ENCODE measurements at regions not wholly inside any gene's neighbourhood (a gene's known extent, or its start where the extent isn't known, plus 50 kb on each side); places are given as distances from the start of the nearest gene placed in this dataset.

DNA sequence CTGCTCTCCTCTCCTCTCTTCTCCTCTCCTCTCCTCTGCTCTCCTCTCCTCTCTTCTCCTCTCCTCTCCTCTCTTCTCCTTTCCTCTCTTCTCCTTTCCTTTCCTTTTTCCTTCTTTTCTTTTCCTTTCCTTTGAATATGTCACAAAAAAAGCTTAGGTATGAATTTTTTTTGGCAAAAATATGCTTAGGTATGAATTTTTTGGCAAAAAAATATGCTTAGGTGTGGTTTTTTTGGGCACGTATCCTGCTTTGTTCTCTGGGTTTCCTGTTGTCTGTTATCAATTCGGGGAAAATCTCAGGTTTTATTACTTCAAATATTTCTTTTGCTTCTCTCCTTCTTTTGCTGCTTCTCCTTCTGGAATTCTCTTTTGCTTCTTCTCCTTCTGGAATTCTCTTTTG lies 155.5 kb upstream of the PMEPA1 start:
- no peak for DNase-seq

DNA sequence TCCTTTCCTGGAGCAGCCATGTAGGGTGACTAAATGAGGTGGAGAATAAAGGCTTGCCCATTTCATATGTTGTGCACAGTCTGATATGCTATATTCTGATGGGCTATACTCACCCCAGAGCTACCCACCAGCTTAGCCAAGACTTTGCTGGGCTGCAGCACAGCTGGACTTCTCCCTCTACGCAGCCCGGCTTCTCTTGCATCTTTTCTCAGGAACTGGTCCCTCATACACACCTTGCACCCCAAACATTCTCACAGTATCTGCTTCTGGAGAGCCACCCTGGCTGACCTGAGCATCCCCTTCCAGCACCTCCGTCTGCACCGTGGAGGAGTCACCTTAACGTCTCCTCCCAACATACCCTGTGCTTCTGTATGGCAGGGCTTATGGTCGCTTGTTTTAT lies 150.8 kb upstream of the PMEPA1 start:
- no peak overlapping the region for H3K27ac ChIP-seq
- TF ChIP-seq, protein P1, sequence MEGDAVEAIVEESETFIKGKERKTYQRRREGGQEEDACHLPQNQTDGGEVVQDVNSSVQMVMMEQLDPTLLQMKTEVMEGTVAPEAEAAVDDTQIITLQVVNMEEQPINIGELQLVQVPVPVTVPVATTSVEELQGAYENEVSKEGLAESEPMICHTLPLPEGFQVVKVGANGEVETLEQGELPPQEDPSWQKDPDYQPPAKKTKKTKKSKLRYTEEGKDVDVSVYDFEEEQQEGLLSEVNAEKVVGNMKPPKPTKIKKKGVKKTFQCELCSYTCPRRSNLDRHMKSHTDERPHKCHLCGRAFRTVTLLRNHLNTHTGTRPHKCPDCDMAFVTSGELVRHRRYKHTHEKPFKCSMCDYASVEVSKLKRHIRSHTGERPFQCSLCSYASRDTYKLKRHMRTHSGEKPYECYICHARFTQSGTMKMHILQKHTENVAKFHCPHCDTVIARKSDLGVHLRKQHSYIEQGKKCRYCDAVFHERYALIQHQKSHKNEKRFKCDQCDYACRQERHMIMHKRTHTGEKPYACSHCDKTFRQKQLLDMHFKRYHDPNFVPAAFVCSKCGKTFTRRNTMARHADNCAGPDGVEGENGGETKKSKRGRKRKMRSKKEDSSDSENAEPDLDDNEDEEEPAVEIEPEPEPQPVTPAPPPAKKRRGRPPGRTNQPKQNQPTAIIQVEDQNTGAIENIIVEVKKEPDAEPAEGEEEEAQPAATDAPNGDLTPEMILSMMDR (IDR thresholded peaks at IDR 0.05; ENCODE audit: low read depth, low read length) = no peak
- H3K27me3 ChIP-seq (ENCODE audit: insufficient read depth, low read depth, severe bottlenecking) = no peaks in the 10 kb centered on the region
- peaks cover 3% of the 10 kb centered on the region for H3K9me3 ChIP-seq (ENCODE audit: severe bottlenecking)
- no peaks in the 10 kb centered on the region for H3K36me3 ChIP-seq
- no peak overlapping the region for H3K4me3 ChIP-seq (ENCODE audit: low read depth, low read length)
- DNase-seq = no peak

More for the DNA sequence above, 155.5 kb upstream of the PMEPA1 start:
- peaks cover 3% of the 10 kb centered on the region for H3K9me3 ChIP-seq (ENCODE audit: severe bottlenecking)
- H3K36me3 ChIP-seq = no peaks in the 10 kb centered on the region
- H3K4me3 ChIP-seq (ENCODE audit: low read depth, low read length) = no peak overlapping the region
- TF ChIP-seq, protein P1 (IDR thresholded peaks at IDR 0.05; ENCODE audit: low read depth, low read length) = no peak
- H3K27me3 ChIP-seq (ENCODE audit: insufficient read depth, low read depth, severe bottlenecking) = no peaks in the 10 kb centered on the region
- no peak overlapping the region for H3K27ac ChIP-seq

DNA sequence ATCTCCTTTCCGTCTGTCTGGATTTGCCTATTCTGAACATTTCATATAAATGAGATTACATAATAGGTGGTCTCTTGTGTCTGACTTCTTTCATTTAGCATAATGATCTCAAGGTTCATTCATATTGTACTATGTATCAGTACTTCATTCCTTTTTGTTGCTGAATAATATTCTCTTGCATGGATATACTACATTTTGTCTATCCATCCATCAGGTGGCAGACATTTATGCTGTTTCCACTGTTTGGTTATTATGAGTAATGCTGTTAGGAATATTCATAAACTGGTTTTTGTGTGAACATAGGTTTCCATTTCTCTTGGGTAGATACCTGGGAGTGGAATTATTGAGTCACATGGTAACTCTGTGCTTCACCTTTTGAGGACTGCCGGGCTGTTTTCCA lies 148.2 kb upstream of the PMEPA1 start:
- TF ChIP-seq, protein P1 (IDR thresholded peaks at IDR 0.05; ENCODE audit: low read depth, low read length) = no peak
- Histone ChIP-seq H3K27ac (no peak overlapping the region), H3K27me3 (ENCODE audit: insufficient read depth, low read depth, severe bottlenecking) (no peaks in the 10 kb centered on the region), H3K36me3 (no peaks in the 10 kb centered on the region), H3K9me3 (ENCODE audit: severe bottlenecking) (no peaks in the 10 kb centered on the region), H3K4me3 (ENCODE audit: low read depth, low read length) (no peak overlapping the region)
- DNase-seq = no peak

DNA sequence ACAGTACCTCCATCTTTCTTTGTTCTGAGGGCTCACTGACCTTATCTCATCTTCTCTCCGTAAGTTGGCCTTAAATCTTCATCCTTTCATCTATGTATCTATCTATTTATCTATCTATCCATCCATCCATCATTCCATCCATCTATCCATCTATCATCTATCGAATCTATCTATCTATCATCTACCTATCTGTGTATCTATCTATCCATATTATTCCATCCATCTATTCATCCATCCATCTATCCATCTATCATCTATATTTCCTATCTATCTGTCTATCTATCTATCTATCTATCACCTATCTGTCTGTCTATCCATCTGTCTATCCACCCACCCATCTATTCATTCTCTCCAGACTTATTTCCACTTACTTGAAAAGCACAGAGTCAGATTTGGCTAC lies 147.3 kb upstream of the PMEPA1 start:
- no peaks in the 10 kb centered on the region for H3K36me3 ChIP-seq
- TF ChIP-seq, protein P1 (IDR thresholded peaks at IDR 0.05; ENCODE audit: low read depth, low read length) = no peak
- no peaks in the 10 kb centered on the region for H3K9me3 ChIP-seq (ENCODE audit: severe bottlenecking)
- no peak overlapping the region for H3K4me3 ChIP-seq (ENCODE audit: low read depth, low read length)
- no peak for DNase-seq
- no peak overlapping the region for H3K27ac ChIP-seq
- no peaks in the 10 kb centered on the region for H3K27me3 ChIP-seq (ENCODE audit: insufficient read depth, low read depth, severe bottlenecking)

DNA sequence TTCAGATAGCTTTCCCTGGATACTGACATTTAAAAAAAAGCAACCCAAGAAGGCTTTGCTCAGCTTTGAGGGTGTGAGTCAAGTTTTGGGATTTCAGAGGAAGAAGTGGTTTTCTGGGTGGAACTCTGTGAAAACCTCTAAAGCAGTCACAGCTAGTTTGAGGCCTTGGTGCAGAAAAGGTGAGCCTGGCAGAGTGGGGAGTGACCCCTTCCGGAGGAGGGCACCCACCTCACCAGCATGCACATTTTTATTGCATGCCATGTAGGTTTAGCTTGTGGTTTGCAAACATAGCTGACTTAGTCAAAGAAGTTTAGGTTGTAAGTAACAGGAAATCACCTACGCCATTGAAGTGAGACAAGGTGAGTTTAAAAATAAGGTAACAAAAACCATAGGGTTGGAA lies 146.8 kb upstream of the PMEPA1 start:
- no peaks in the 10 kb centered on the region for H3K27me3 ChIP-seq (ENCODE audit: insufficient read depth, low read depth, severe bottlenecking)
- no peak overlapping the region for H3K4me3 ChIP-seq (ENCODE audit: low read depth, low read length)
- no peaks in the 10 kb centered on the region for H3K9me3 ChIP-seq (ENCODE audit: severe bottlenecking)
- no peaks in the 10 kb centered on the region for H3K36me3 ChIP-seq
- TF ChIP-seq, protein P1 (IDR thresholded peaks at IDR 0.05; ENCODE audit: low read depth, low read length) = no peak
- H3K27ac ChIP-seq = no peak overlapping the region
- no peak for DNase-seq

DNA sequence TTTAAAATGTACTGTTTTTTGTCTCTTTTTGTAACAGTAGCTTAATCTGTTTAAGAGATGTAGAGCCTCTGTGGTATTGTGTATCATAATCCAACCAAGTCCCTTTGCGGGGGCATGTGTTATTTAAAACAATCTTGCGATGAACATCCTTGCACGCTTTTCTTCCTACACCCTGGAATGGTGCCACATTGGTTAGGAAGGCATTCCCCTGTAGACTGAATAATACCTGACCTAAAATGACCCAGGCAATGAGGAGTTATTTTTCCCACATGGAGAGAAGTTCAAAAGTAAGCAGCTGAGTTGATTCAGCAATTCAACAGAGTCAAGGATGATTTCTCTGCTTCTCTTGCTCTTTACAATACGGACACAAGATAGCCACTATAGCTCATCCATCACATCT lies 142.0 kb upstream of the PMEPA1 start:
- Histone ChIP-seq H3K27me3 (ENCODE audit: insufficient read depth, low read depth, severe bottlenecking) (no peaks in the 10 kb centered on the region), H3K9me3 (ENCODE audit: severe bottlenecking) (no peaks in the 10 kb centered on the region), H3K36me3 (no peaks in the 10 kb centered on the region), H3K4me3 (ENCODE audit: low read depth, low read length) (no peak overlapping the region), H3K27ac (no peak overlapping the region)
- TF ChIP-seq, protein P1 (IDR thresholded peaks at IDR 0.05; ENCODE audit: low read depth, low read length) = no peak
- DNase-seq = no peak

Data from WERI-Rb-1 (cell line).